NOMO-1 (cell line): ENCODE measurements at regions not wholly inside any gene's neighbourhood (a gene's known extent, or its start where the extent isn't known, plus 50 kb on each side); places are given as distances from the start of the nearest gene placed in this dataset.

ENCODE experiments used
- DNase-seq, 2 experiments: peaks; one replicate each; lab custom pipeline; 2025; ENCODE audit not compliant: unreplicated experiment in 2 of 2; lab: John Stamatoyannopoulos, UW

DNA sequence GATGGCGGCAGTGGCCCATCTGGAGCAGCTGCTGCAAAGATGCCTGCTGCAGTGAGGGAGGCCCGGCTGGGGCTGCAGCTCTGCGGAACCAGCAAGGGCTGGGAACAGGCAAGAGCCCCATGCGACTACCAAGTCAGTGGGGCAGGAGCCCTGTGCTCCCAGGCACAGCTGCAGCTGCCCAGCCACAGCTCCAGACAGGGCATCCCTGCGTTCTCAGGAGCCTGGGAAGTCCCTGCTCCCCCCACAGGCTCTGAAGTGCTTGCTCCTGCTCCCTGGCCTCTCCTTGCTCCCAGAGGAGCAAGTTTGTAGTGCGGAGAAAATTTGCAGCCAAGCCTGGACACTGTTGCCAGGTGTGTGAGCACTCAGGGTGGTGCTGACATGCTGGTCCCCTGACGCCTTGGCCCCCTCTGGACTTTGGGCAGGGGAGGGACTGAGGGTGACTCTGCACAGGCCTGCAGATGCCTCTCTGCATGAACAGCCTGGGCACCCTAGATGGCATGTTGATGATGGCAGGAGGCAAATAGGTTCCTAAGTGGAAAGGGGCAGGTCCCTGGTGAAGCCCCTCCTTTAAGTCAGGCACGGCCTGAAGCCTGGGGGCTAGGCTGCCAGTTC, 105.6 kb downstream of the LYZL1 start:
- no peak for DNase-seq

DNA sequence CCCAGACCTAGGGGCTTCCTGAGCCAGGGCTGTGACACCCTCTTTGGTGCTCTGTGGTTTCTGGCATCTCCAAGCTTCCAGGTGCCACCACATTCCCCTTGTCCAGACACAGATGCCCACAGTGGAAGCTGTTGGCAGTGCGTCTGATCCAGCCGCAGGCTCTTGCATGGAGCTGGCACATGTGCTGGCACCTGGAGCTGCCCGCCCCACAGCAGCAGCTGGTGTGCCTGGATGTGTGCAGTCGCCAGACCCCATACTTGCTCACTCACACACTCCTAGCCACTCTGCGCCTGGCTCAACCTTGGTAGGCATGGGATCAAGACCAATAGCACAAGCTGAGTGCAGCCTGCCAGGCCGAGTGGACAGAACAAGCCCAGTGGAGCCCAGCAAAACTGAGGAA, 106.5 kb downstream of the LYZL1 start:
- no peak for DNase-seq

DNA sequence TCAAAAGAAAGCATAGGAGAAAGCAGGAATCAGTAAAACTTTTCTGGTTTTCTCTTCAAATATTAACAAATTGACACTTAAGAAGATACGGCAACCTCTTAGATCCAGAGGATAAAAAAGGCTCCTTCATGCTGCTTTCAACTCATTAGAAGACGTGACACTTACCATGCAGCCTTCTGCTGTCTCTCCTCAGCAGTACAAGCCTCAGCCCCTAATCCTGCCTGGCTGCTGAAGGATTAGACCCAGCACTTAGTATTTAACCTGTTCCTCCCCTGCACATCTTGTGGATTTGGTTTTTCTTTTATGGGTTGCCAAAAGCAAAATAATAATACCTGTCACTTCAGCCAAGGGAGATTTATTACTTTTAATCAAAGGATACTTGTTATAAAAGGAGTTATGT, 108.4 kb downstream of the LYZL1 start:
- DNase-seq: no peak

DNA sequence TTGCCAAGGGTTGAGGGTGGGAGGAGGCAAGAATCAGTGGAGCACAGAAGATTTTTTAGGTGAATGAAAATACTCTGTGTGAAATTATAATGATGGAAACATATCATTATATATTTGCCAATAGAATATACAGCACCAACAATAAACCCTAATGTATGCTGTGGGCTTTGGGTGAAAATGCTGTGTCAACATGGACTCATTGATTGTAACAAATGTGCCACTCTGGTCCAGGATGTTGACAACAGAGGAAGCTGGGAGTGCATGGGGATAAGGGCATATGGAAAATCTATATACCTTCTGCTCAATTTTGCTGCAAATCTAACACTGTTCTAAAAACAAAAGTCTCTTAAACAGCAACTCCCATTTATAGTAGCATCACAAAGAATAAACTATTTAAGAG, 114.3 kb downstream of the LYZL1 start:
- DNase-seq: no peak

DNA sequence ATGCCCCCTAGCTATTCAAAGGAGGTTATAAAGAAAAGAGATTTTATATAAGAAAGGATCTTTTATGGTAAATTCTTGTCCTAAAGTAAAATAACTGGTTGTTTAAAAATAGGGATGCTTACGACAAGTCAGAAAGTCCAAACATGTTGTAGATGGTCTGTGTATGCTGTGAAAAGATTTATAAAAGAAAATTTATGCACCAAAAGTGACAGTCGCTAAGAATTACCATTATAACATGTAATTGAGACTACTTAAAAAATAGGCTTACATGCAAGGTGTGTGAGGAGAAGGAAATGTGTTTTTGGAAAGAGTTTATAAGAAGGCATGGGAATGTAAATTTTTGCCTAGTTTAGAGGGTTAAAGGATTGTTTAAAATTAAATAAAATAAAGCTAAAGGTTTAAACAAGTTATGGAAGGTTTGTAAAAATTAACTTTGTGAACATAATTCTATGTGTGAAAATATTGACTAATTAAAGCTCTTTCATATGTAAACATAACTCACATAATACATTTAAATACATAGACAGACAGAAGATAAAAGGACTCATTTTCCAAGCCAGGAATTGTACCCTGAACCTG, 118.5 kb downstream of the LYZL1 start:
- DNase-seq: no peak
